ENCODE measurements at regions not wholly inside any gene's neighbourhood (a gene's known extent, or its start where the extent isn't known, plus 50 kb on each side); places are given as distances from the start of the nearest gene placed in this dataset.

GRCh38 chr14:58875613-58876012 is 237.9 kb downstream of the DACT1 start:
- no peak for TF ChIP-seq CBX3 (IDR thresholded peaks at IDR 0.05; ENCODE audit: low read depth)
- TF ChIP-seq, protein P1, sequence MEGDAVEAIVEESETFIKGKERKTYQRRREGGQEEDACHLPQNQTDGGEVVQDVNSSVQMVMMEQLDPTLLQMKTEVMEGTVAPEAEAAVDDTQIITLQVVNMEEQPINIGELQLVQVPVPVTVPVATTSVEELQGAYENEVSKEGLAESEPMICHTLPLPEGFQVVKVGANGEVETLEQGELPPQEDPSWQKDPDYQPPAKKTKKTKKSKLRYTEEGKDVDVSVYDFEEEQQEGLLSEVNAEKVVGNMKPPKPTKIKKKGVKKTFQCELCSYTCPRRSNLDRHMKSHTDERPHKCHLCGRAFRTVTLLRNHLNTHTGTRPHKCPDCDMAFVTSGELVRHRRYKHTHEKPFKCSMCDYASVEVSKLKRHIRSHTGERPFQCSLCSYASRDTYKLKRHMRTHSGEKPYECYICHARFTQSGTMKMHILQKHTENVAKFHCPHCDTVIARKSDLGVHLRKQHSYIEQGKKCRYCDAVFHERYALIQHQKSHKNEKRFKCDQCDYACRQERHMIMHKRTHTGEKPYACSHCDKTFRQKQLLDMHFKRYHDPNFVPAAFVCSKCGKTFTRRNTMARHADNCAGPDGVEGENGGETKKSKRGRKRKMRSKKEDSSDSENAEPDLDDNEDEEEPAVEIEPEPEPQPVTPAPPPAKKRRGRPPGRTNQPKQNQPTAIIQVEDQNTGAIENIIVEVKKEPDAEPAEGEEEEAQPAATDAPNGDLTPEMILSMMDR (IDR thresholded peaks at IDR 0.05 in 2 of 3, conservative IDR thresholded peaks at IDR 0.05 in 1 of 3; ENCODE audit: borderline replicate concordance in 1 of 3, insufficient read depth in 1 of 3, low read depth in 2 of 3, low read length in 2 of 3), result no peak
- no peak for TF ChIP-seq POLR2AphosphoS5 (IDR thresholded peaks at IDR 0.05; ENCODE audit: low read depth, low read length)
- no peak for TF ChIP-seq EZH2phosphoT487 (IDR thresholded peaks at IDR 0.05; ENCODE audit: borderline replicate concordance)
- no peak for TF ChIP-seq EZH2 (IDR thresholded peaks at IDR 0.05)
- TF ChIP-seq POLR2A (IDR thresholded peaks at IDR 0.05; ENCODE audit: borderline replicate concordance, extremely low read depth, insufficient read depth, insufficient read length), result no peak
- no peak for TF ChIP-seq ZFX (IDR thresholded peaks at IDR 0.05)
